OCI-LY1 (cell line): ENCODE measurements at regions not wholly inside any gene's neighbourhood (a gene's known extent, or its start where the extent isn't known, plus 50 kb on each side); places are given as distances from the start of the nearest gene placed in this dataset.

ENCODE experiments used
- H2AFZ ChIP-seq: fragments of 200-600 bp; sonication (generic), shearing (Covaris generic); 2 replicates; pipeline ENCODE4 v1.6.0; 2014; ENCODE audit warnings: antibody characterized with exemption, mild to moderate bottlenecking, low read length
- H3F3A ChIP-seq: fragments of 200-600 bp; sonication (generic), shearing (Covaris generic); 2 replicates; pipeline ENCODE4 v1.6.0; 2014; ENCODE audit warnings: mild to moderate bottlenecking, antibody characterized with exemption, low read length, moderate library complexity; ENCODE audit not compliant: insufficient read depth
- H3K27ac ChIP-seq: fragments of 200-600 bp; sonication (generic); 2 replicates; pipeline ENCODE4 v1.5.1; 2014; ENCODE audit warnings: low read length, mixed run types, mild to moderate bottlenecking, low read depth; ENCODE audit not compliant: poor library complexity, severe bottlenecking
- H3K27me3 ChIP-seq: fragments of 200-600 bp; sonication (generic); 2 replicates; pipeline ENCODE4 v1.6.0; 2014; ENCODE audit warnings: antibody characterized with exemption, mild to moderate bottlenecking, low read length, moderate library complexity; ENCODE audit not compliant: insufficient read depth
- H3K36me3 ChIP-seq: fragments of 200-600 bp; sonication (generic); 2 replicates; pipeline ENCODE4 v1.6.1; 2014; ENCODE audit warnings: mild to moderate bottlenecking, antibody characterized with exemption, low read length, moderate library complexity, mixed read lengths; ENCODE audit not compliant: insufficient read depth
- H3K4me1 ChIP-seq: fragments of 200-600 bp; sonication (generic); 2 replicates; pipeline ENCODE4 v1.5.1; 2014; ENCODE audit warnings: mild to moderate bottlenecking, low read length, moderate library complexity; ENCODE audit not compliant: insufficient read depth, severe bottlenecking
- H3K4me2 ChIP-seq: fragments of 200-600 bp; sonication (generic), shearing (Covaris generic); 2 replicates; pipeline ENCODE4 v1.6.1; 2014; ENCODE audit warnings: low read length
- H3K4me3 ChIP-seq: fragments of 200-600 bp; sonication (generic); 2 replicates; pipeline ENCODE4 v1.5.1; 2014; ENCODE audit warnings: low read length, low read depth, mild to moderate bottlenecking, mixed read lengths; ENCODE audit not compliant: poor library complexity, severe bottlenecking
- H3K79me2 ChIP-seq: fragments of 200-600 bp; shearing (Covaris generic); 2 replicates; pipeline ENCODE4 v1.6.1; 2016; ENCODE audit warnings: mixed run types, low read length, mixed read lengths; ENCODE audit not compliant: insufficient read depth
- H3K9ac ChIP-seq: fragments of 200-600 bp; sonication (generic), shearing (Covaris generic); 2 replicates; pipeline ENCODE4 v1.6.1; 2014; ENCODE audit warnings: mild to moderate bottlenecking, low read length, mixed read lengths
- H3K9me2 ChIP-seq: fragments of 200-600 bp; sonication (generic), shearing (Covaris generic); 2 replicates; pipeline ENCODE4 v1.6.1; 2014; ENCODE audit warnings: low read depth, mild to moderate bottlenecking, low read length, mixed read lengths
- H3K9me3 ChIP-seq: fragments of 200-600 bp; shearing (Covaris generic); 2 replicates; pipeline ENCODE4 v1.6.1; 2014; ENCODE audit warnings: low read length, mixed read lengths
- H4K20me1 ChIP-seq: fragments of 200-600 bp; sonication (generic), shearing (Covaris generic); 2 replicates; pipeline ENCODE4 v1.6.0; 2016; ENCODE audit warnings: mild to moderate bottlenecking, low read length; ENCODE audit not compliant: insufficient read depth
- CTCF ChIP-seq: fragments of 200-600 bp; sonication (generic), shearing (Covaris generic); IDR thresholded peaks from 2 replicates; pipeline ENCODE4 v1.5.1; 2017; ENCODE audit warnings: mild to moderate bottlenecking, antibody characterized with exemption, low read length, moderate library complexity, mixed read lengths
- EZH2 ChIP-seq: fragments of 200-600 bp; sonication (generic), shearing (Covaris generic); IDR thresholded peaks from 2 replicates; pipeline ENCODE4 v1.8.0; 2017; ENCODE audit warnings: borderline replicate concordance, mixed run types, mild to moderate bottlenecking, antibody characterized with exemption, low read length, moderate library complexity, mixed read lengths

GRCh38 chr4:177033632-177034031 lies 240.9 kb upstream of the VEGFC start:
- no peaks in the 10 kb centered on the region for H3K79me2 ChIP-seq

GRCh38 chr4:177041356-177041755 lies 248.6 kb upstream of the VEGFC start:
- Histone ChIP-seq H3F3A (no peaks in the 10 kb centered on the region), H3K9me3 (no peaks in the 10 kb centered on the region), H3K4me1 (no peaks in the 10 kb centered on the region), H3K79me2 (no peaks in the 10 kb centered on the region), H4K20me1 (no peaks in the 10 kb centered on the region), H3K9ac (no peak overlapping the region), H3K4me2 (no peak overlapping the region), H3K36me3 (no peaks in the 10 kb centered on the region), H2AFZ (no peak overlapping the region), H3K27me3 (no peaks in the 10 kb centered on the region), H3K4me3 (no peak overlapping the region), H3K27ac (no peak overlapping the region), H3K9me2 (no peaks in the 10 kb centered on the region)
- TF ChIP-seq EZH2 (no peak), CTCF (no peak)

More at GRCh38 chr4:177033632-177034031, 240.9 kb upstream of the VEGFC start:
- Histone ChIP-seq H3K9ac (no peak overlapping the region), H3K36me3 (no peaks in the 10 kb centered on the region), H3K9me2 (no peaks in the 10 kb centered on the region), H2AFZ (no peak overlapping the region), H4K20me1 (no peaks in the 10 kb centered on the region), H3K9me3 (no peaks in the 10 kb centered on the region), H3K4me3 (no peak overlapping the region), H3F3A (no peaks in the 10 kb centered on the region), H3K27ac (no peak overlapping the region), H3K27me3 (no peaks in the 10 kb centered on the region), H3K4me2 (no peak overlapping the region), H3K4me1 (no peaks in the 10 kb centered on the region)
- TF ChIP-seq EZH2 (no peak), CTCF (no peak)

- no peaks in the 10 kb centered on the region for H3K36me3 ChIP-seq
- H4K20me1 ChIP-seq = no peaks in the 10 kb centered on the region
- H3K27me3 ChIP-seq = no peaks in the 10 kb centered on the region
- TF ChIP-seq CTCF = peak; percentile 86
- TF ChIP-seq EZH2 = no peak
- no peak overlapping the region for H3K9ac ChIP-seq
- H3K4me2 ChIP-seq = no peak overlapping the region
- no peak overlapping the region for H3K27ac ChIP-seq
- H2AFZ ChIP-seq = no peak overlapping the region
- H3K4me1 ChIP-seq = no peaks in the 10 kb centered on the region
- H3F3A ChIP-seq = no peaks in the 10 kb centered on the region
- no peak overlapping the region for H3K4me3 ChIP-seq
- H3K9me3 ChIP-seq = no peaks in the 10 kb centered on the region
- H3K9me2 ChIP-seq = no peaks in the 10 kb centered on the region
- H3K79me2 ChIP-seq = no peaks in the 10 kb centered on the region
These were observed 254.5 kb upstream of the VEGFC start for GRCh38 chr4:177047070-177047850.
